ENCODE measurements at regions not wholly inside any gene's neighbourhood (a gene's known extent, or its start where the extent isn't known, plus 50 kb on each side); places are given as distances from the start of the nearest gene placed in this dataset.
A peak's percentile ranks its signal among the peaks of the same experiment; 100 is the strongest.
"Not testable (repeated sequence)": the region's sequence is repeated elsewhere in the genome, so short reads cannot be mapped to it uniquely, and the experiment has no call there.

- no peak for DNase-seq
Measured at GRCh38 chr7:101744588-101744987, 72.8 kb upstream of the CUX1 start.

GRCh38 chr7:101746314-101746713 is 71.1 kb upstream of the CUX1 start:
- no peak for DNase-seq

GRCh38 chr7:101747053-101747878 is 70.2 kb upstream of the CUX1 start:
- no peak for DNase-seq

GRCh38 chr7:101747879-101748345 is 69.5 kb upstream of the CUX1 start:
- DNase-seq, result no peak

- DNase-seq, result no peak
Measured at GRCh38 chr7:101749891-101750290, 67.5 kb upstream of the CUX1 start.

- no peak for DNase-seq
Measured at GRCh38 chr7:101753316-101753715, 64.1 kb upstream of the CUX1 start.

- peak in 1 of 5 experiments; percentile 60 for DNase-seq
Measured at GRCh38 chr7:101754424-101755159, 62.8 kb upstream of the CUX1 start.

GRCh38 chr7:101757879-101758278 is 59.5 kb upstream of the CUX1 start:
- no peak for DNase-seq

GRCh38 chr7:101758519-101758918 is 58.9 kb upstream of the CUX1 start:
- DNase-seq, result not testable (repeated sequence)

GRCh38 chr7:101764221-101764620 is 53.2 kb upstream of the CUX1 start:
- no peak for DNase-seq

GRCh38 chr7:101767544-101767943 is 49.9 kb upstream of the CUX1 start:
- DNase-seq, result no peak
